Activated naive CD4-positive, alpha-beta T cell treated with anti-CD3 and anti-CD28 coated beads, Interleukin-2, amount 10 ng/mL, durations not matched to agents 7 days and 5 days (primary cell): ENCODE measurements at regions not wholly inside any gene's neighbourhood (a gene's known extent, or its start where the extent isn't known, plus 50 kb on each side); places are given as distances from the start of the nearest gene placed in this dataset.
"Not testable (repeated sequence)": the region's sequence is repeated elsewhere in the genome, so short reads cannot be mapped to it uniquely, and the experiment has no call there.

ENCODE experiments used
- CTCF ChIA-PET: fragments of 350-600 bp; sonication (Branson Sonifier 250); formaldehyde crosslinking; loops from one replicate; lab custom pipeline; 2021; ENCODE audit warnings: antibody characterized with exemption; lab: Charles Lee
- DNase-seq: peaks from one replicate; pipeline ENCODE4 v3.0.0-alpha.2; 2020
- H3K27ac Mint-ChIP-seq: one replicate; pipeline ENCODE4 v1.8.0; 2021; ENCODE audit warnings: mild to moderate bottlenecking, moderate library complexity, mixed read lengths
- H3K27me3 Mint-ChIP-seq: one replicate; pipeline ENCODE4 v1.8.0; 2021; ENCODE audit warnings: mild to moderate bottlenecking, mixed read lengths
- H3K36me3 Mint-ChIP-seq: one replicate; pipeline ENCODE4 v1.8.0; 2021; ENCODE audit warnings: mixed read lengths
- H3K4me1 Mint-ChIP-seq: one replicate; pipeline ENCODE4 v1.8.0; 2021; ENCODE audit warnings: mixed read lengths
- H3K4me3 Mint-ChIP-seq: one replicate; pipeline ENCODE4 v1.8.0; 2021; ENCODE audit warnings: mild to moderate bottlenecking, moderate library complexity, mixed read lengths
- H3K9me3 Mint-ChIP-seq: one replicate; pipeline ENCODE4 v1.8.0; 2021; ENCODE audit warnings: mixed read lengths

GRCh38 chr21:24450119-24450518, 1157.2 kb downstream of the MRPL39 start:
- Mint-ChIP-seq H3K4me1 (no peaks in the 10 kb centered on the region), H3K27ac (no peak overlapping the region), H3K36me3 (peaks cover 5% of the 10 kb centered on the region), H3K4me3 (no peak overlapping the region), H3K9me3 (no peaks in the 10 kb centered on the region), H3K27me3 (no peaks in the 10 kb centered on the region)
- DNase-seq: no peak
- CTCF ChIA-PET: no interaction called here

DNA sequence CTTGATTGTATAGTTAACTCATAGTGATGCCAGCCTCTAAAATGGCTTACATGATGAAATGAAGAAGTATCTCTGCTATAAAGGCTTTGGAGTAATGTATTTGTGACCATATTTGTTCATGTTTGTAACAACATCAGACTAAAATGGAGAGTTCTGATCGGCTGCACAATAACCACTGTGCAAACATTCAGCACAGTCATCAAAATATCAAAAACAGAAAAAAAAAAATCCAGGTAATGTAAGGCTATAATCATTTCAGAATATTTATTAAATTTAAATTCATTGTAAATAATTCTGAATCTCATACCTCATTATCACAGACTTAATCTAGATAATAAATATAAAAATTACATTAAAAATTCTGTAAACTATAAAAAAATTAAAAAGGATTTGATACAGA, 1161.8 kb downstream of the MRPL39 start:
- Mint-ChIP-seq H3K27ac (no peak overlapping the region), H3K9me3 (peaks cover 5% of the 10 kb centered on the region), H3K4me1 (no peaks in the 10 kb centered on the region), H3K27me3 (no peaks in the 10 kb centered on the region), H3K36me3 (peaks cover 27% of the 10 kb centered on the region), H3K4me3 (no peak overlapping the region)
- no peak for DNase-seq
- CTCF ChIA-PET: no interaction called here

- Mint-ChIP-seq H3K4me1 (no peaks in the 10 kb centered on the region), H3K27me3 (no peaks in the 10 kb centered on the region)
- CTCF ChIA-PET: no interaction called here
Measured at GRCh38 chr21:24444736-24445135, 1162.5 kb downstream of the MRPL39 start.

GRCh38 chr21:24436236-24436635, 1171.0 kb downstream of the MRPL39 start:
- CTCF ChIA-PET: no interaction called here

More at GRCh38 chr21:24444736-24445135, 1162.5 kb downstream of the MRPL39 start:
- Mint-ChIP-seq H3K9me3 (peaks cover 5% of the 10 kb centered on the region), H3K27ac (no peak overlapping the region), H3K4me3 (no peak overlapping the region), H3K36me3 (peaks cover 25% of the 10 kb centered on the region)
- DNase-seq: no peak

DNA sequence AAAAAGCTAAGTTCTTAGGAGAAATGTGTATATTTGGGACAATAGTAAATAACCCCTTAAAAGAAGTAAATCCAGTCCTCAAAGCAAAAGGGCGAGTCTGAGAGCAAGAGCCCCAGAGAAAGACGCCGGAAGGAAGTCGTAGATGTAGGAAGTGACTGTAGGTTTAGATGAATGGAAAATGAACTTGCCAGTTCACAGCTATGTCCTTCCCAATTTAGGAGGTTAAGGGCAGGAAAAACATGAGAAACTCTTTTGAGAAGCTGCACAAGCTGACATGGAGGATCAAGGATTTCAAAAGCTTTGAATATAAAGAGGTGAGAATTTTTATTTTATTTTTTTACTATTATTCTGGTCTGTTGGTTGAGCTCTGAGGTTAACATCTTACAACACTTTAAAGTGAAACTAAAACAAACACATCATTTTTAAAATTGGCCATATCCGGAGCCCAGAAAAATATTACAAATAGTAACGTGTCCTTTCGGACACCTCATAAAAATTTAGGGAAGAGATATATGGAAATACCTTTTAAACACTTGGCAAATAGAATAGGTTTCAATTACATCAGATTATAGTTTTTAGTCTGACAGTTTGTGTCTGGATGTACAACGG, 1178.6 kb downstream of the MRPL39 start:
- Mint-ChIP-seq H3K27me3 (no peaks in the 10 kb centered on the region), H3K9me3 (no peaks in the 10 kb centered on the region), H3K27ac (peak overlapping the region; percentile 82), H3K4me1 (peaks cover 19% of the 10 kb centered on the region), H3K4me3 (peak overlapping the region; percentile 82), H3K36me3 (peaks cover 2% of the 10 kb centered on the region)
- CTCF ChIA-PET: no interaction called here
- DNase-seq: peak; percentile 30

More at GRCh38 chr21:24436236-24436635, 1171.0 kb downstream of the MRPL39 start:
- H3K4me1 Mint-ChIP-seq: no peaks in the 10 kb centered on the region
- H3K27me3 Mint-ChIP-seq: no peaks in the 10 kb centered on the region
- no peak for DNase-seq
- H3K4me3 Mint-ChIP-seq: no peak overlapping the region
- no peak overlapping the region for H3K27ac Mint-ChIP-seq
- H3K36me3 Mint-ChIP-seq: peaks cover 20% of the 10 kb centered on the region
- peaks cover 8% of the 10 kb centered on the region for H3K9me3 Mint-ChIP-seq

DNA sequence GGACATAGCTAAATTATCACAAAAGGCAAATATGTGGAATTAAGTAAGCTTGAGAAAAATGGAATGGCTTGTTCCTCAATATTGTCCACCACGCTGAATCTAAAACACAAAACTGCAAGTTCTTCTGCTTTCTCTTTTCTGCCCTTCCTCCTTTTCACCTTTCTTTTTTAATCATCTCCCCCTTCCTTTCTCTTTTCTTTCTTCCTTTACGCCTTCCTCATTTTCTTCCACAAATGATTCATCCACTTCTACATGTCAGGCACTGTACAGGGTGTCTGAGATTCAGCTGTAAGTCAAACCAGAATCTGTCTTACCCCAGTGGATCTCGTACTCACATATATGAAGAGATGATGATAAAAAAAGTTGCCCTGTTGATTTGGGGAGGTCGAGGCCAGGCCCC, 1182.5 kb downstream of the MRPL39 start:
- H3K4me1 Mint-ChIP-seq: peaks cover 13% of the 10 kb centered on the region
- H3K36me3 Mint-ChIP-seq: peaks cover 2% of the 10 kb centered on the region
- H3K4me3 Mint-ChIP-seq: no peak overlapping the region
- CTCF ChIA-PET: no interaction called here
- H3K27me3 Mint-ChIP-seq: no peaks in the 10 kb centered on the region
- H3K9me3 Mint-ChIP-seq: peaks cover 9% of the 10 kb centered on the region
- DNase-seq: no peak
- no peak overlapping the region for H3K27ac Mint-ChIP-seq

GRCh38 chr21:24423546-24423945, 1183.7 kb downstream of the MRPL39 start:
- no peak for DNase-seq
- peaks cover 16% of the 10 kb centered on the region for H3K9me3 Mint-ChIP-seq
- peaks cover 1% of the 10 kb centered on the region for H3K36me3 Mint-ChIP-seq
- H3K4me1 Mint-ChIP-seq: peaks cover 6% of the 10 kb centered on the region
- no peak overlapping the region for H3K4me3 Mint-ChIP-seq
- no peaks in the 10 kb centered on the region for H3K27me3 Mint-ChIP-seq
- H3K27ac Mint-ChIP-seq: no peak overlapping the region
- CTCF ChIA-PET: no interaction called here

GRCh38 chr21:24420689-24421088, 1186.6 kb downstream of the MRPL39 start:
- Mint-ChIP-seq H3K4me3 (no peak overlapping the region), H3K4me1 (no peaks in the 10 kb centered on the region), H3K9me3 (peaks cover 21% of the 10 kb centered on the region), H3K27ac (no peak overlapping the region), H3K27me3 (no peaks in the 10 kb centered on the region), H3K36me3 (no peaks in the 10 kb centered on the region)
- DNase-seq: no peak
- CTCF ChIA-PET: no interaction called here

DNA sequence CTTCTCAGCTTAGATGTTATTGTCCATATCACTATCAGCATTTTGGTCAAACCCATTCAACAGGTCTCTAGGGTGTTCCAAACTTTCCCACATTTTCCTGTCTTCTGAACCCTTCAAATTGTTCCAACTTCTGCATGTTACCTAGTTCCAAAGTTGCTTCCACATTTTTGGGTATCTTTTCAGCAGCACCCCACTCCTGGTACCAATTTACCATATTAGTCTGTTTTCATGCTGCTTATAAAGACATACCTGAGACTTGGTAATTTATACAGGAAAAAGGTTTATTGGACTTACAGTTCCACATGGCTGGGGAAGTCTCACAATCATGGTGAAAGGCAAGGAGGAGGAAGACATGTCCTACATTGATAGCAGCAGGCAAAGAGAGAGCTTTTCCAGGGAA, 1187.6 kb downstream of the MRPL39 start:
- H3K27me3 Mint-ChIP-seq, H3K4me1 Mint-ChIP-seq, H3K27ac Mint-ChIP-seq, H3K36me3 Mint-ChIP-seq, DNase-seq, CTCF ChIA-PET, H3K4me3 Mint-ChIP-seq: not testable (repeated sequence)
- H3K9me3 Mint-ChIP-seq: peaks cover 21% of the 10 kb centered on the region

DNA sequence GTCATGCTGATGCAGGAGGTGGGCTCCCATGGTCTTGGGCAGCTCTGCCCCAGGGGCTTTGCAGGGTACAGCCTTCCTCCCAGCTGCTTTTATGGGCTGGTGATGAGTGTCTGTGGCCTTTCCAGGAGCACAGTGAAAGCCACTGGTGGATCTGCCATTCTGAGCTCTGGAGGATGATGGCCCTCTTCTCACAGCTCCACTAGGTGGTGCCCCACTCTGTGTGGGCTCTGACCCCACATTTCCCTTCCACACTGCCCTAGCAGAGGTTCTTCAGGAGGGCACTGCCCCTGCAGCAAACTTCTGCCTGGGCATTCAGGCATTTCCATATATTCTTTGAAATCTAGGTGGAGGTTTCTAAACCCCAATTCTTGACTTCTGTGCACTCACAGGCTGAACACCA, 1188.6 kb downstream of the MRPL39 start:
- CTCF ChIA-PET: no interaction called here
- Mint-ChIP-seq H3K27me3 (no peaks in the 10 kb centered on the region), H3K4me1 (no peaks in the 10 kb centered on the region), H3K27ac (no peak overlapping the region), H3K4me3 (no peak overlapping the region), H3K36me3 (no peaks in the 10 kb centered on the region), H3K9me3 (peaks cover 21% of the 10 kb centered on the region)
- DNase-seq: no peak

DNA sequence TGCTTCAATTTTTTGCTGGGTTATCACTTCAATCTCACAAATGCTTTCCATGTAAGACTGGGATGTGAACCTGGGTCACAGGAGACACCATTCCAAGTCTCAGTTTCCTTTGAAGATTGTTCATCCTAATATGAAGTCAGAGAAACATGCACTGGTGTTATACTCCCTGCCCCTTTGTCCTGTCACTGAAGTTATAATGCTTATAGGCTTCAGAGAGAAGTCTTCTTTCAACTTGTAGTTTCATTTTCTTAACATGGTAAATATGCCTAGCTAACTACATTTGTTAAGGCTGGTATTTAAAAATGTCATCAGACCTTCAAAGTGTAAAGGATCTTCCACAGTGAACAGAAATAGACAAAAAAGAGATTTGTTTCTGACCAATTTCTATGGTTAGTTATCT, 1195.9 kb downstream of the MRPL39 start:
- no peaks in the 10 kb centered on the region for H3K4me1 Mint-ChIP-seq
- H3K27ac Mint-ChIP-seq: no peak overlapping the region
- H3K4me3 Mint-ChIP-seq: no peak overlapping the region
- no peaks in the 10 kb centered on the region for H3K9me3 Mint-ChIP-seq
- no peak for DNase-seq
- CTCF ChIA-PET: no interaction called here
- no peaks in the 10 kb centered on the region for H3K27me3 Mint-ChIP-seq
- no peaks in the 10 kb centered on the region for H3K36me3 Mint-ChIP-seq

DNA sequence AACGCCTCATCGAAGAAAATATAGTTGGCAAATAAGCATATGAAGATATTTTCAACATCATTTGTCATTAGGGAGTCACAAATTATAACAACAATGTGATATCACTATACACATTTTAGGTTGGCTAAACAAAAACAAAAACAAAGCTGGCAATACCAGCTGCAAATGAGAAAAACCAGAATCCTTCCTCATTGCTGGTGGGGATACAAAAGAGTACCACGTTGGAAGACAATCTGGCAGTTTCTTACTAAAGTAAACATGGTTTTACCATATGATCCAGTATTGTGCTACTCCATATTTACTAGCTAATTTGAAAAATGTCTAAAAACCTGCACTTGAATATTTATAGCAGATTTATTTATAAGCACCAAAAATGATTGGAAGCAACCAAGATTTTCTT, 1204.1 kb downstream of the MRPL39 start:
- Mint-ChIP-seq H3K4me3 (no peak overlapping the region), H3K36me3 (no peaks in the 10 kb centered on the region), H3K27ac (no peak overlapping the region), H3K4me1 (no peaks in the 10 kb centered on the region), H3K9me3 (no peaks in the 10 kb centered on the region), H3K27me3 (no peaks in the 10 kb centered on the region)
- CTCF ChIA-PET: no interaction called here
- DNase-seq: no peak

- H3K9me3 Mint-ChIP-seq: no peaks in the 10 kb centered on the region
- H3K27ac Mint-ChIP-seq: no peak overlapping the region
- H3K36me3 Mint-ChIP-seq: no peaks in the 10 kb centered on the region
- no peaks in the 10 kb centered on the region for H3K4me1 Mint-ChIP-seq
- CTCF ChIA-PET: interaction anchor here (0.9 kb wide), 1 partner anchor 8 kb away, joined by 3 read pairs; no protein-coding TSS in a partner anchor
- H3K4me3 Mint-ChIP-seq: no peak overlapping the region
- H3K27me3 Mint-ChIP-seq: peaks cover 3% of the 10 kb centered on the region
- DNase-seq: no peak
Measured at GRCh38 chr21:24395320-24395923, 1211.9 kb downstream of the MRPL39 start.

DNA sequence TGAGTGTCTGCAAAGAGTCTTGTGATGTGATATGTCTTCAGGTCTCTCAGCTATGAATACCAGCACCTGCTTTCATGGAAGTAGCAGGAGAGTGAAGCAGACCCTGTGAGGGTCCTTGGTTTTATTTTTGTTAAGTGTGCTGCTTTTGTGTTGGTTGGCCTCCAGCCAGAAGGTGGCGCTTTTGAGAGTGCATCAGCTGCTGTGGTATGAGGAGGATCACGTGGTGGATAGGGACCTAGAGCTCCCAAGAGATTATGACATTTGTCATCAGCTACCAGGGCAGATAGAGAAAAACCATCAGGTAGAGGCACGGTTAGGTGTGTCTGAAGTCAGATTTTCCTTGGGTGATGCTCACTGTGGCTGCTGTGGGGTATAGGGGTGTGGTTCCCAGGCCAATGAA, 1232.1 kb downstream of the MRPL39 start:
- Mint-ChIP-seq H3K27ac (no peak overlapping the region), H3K4me3 (no peak overlapping the region), H3K4me1 (no peaks in the 10 kb centered on the region), H3K27me3 (no peaks in the 10 kb centered on the region), H3K36me3 (no peaks in the 10 kb centered on the region), H3K9me3 (no peaks in the 10 kb centered on the region)
- peak; percentile 53 for DNase-seq
- CTCF ChIA-PET: interaction anchor here (0.6 to 1.2 kb wide), 5 partner anchors 12 to 1016 kb away, joined by 3 to 4 read pairs (median 3); no protein-coding TSS in a partner anchor

DNA sequence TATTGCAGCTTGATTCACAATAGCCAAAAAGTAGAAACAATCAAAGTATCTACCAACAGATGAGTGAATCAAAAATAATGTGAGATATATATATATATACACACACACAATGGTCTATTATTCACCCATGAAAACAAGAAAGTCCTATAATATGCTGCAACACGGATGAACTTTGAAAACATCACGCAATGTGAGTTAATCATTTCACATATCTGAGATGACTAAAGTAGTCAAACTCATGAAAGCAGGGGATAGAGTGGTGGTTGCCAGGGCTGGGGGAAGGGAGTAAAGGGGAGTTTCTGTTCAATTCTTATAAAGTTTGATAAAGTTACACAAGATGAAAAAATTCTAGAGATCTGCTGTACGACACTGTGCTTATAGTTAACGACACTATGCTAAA, 1234.8 kb downstream of the MRPL39 start:
- Mint-ChIP-seq H3K27me3 (no peaks in the 10 kb centered on the region), H3K9me3 (no peaks in the 10 kb centered on the region), H3K36me3 (no peaks in the 10 kb centered on the region), H3K4me3 (no peak overlapping the region), H3K4me1 (no peaks in the 10 kb centered on the region), H3K27ac (no peak overlapping the region)
- CTCF ChIA-PET: no interaction called here
- DNase-seq: no peak
